ENCODE measurements at regions not wholly inside any gene's neighbourhood (a gene's known extent, or its start where the extent isn't known, plus 50 kb on each side); places are given as distances from the start of the nearest gene placed in this dataset.

DNA sequence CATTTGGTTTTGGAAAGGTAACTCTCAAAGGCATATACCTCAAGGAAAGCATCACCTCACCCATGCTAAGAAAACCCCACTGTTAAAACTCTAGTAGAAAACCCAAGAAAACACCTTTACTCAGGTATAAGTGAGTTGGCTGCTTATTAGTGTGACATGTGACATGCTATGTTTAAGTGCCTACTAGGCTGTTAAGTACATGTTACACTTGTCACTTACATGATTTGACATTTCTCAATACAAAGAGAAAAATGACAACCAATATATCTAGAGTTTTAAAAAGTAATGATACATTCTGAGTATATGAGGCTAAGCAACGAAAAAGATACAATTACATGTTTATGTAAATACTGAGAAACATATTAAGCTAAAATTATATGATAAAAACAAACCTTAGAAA is 1548.3 kb upstream of the TENM3 start:
- Histone ChIP-seq H3K36me3 (ENCODE audit: insufficient read depth, low read length) (no peaks in the 10 kb centered on the region), H3K4me3 (ENCODE audit: low read depth, low read length) (no peak overlapping the region), H3K27me3 (ENCODE audit: insufficient read depth, low read length) (no peaks in the 10 kb centered on the region), H3K4me1 (ENCODE audit: control insufficient read depth, insufficient read depth, low read length, unreplicated experiment) (no peaks in the 10 kb centered on the region), H3K27ac (ENCODE audit: low read depth, low read length) (no peak overlapping the region), H2AFZ (ENCODE audit: low read length, unreplicated experiment) (no peak overlapping the region), H3K79me2 (ENCODE audit: control insufficient read depth, insufficient read depth, low read length, unreplicated experiment) (no peaks in the 10 kb centered on the region)

DNA sequence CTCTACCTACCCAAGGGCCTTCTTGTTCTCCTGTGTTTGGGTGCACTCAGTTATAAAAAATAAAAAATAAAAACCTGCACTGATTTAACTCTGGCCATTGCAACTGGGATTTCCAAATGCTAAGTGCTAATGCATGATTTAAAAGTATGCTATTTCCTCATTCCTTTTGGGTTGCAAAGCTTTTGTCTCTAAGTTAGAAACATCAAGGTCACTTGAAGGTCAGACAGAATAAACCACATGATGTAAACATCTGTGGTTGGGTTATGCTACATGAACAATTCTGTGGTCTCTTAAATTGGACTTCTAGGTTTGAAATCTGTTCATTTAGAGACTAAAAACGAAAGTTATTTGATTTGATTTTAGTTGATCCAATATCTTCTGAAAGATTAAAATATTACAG is 1547.4 kb upstream of the TENM3 start:
- H2AFZ ChIP-seq (ENCODE audit: low read length, unreplicated experiment) = no peak overlapping the region
- no peaks in the 10 kb centered on the region for H3K4me1 ChIP-seq (ENCODE audit: control insufficient read depth, insufficient read depth, low read length, unreplicated experiment)
- no peaks in the 10 kb centered on the region for H3K27me3 ChIP-seq (ENCODE audit: insufficient read depth, low read length)
- H3K27ac ChIP-seq (ENCODE audit: low read depth, low read length) = no peak overlapping the region
- no peaks in the 10 kb centered on the region for H3K79me2 ChIP-seq (ENCODE audit: control insufficient read depth, insufficient read depth, low read length, unreplicated experiment)
- H3K4me3 ChIP-seq (ENCODE audit: low read depth, low read length) = no peak overlapping the region
- no peaks in the 10 kb centered on the region for H3K36me3 ChIP-seq (ENCODE audit: insufficient read depth, low read length)

- no peak overlapping the region for H3K27ac ChIP-seq (ENCODE audit: low read depth, low read length)
- no peak overlapping the region for H3K4me3 ChIP-seq (ENCODE audit: low read depth, low read length)
- H3K36me3 ChIP-seq (ENCODE audit: insufficient read depth, low read length) = no peaks in the 10 kb centered on the region
- H3K27me3 ChIP-seq (ENCODE audit: insufficient read depth, low read length) = no peaks in the 10 kb centered on the region
- no peaks in the 10 kb centered on the region for H3K4me1 ChIP-seq (ENCODE audit: control insufficient read depth, insufficient read depth, low read length, unreplicated experiment)
- H2AFZ ChIP-seq (ENCODE audit: low read length, unreplicated experiment) = no peak overlapping the region
- H3K79me2 ChIP-seq (ENCODE audit: control insufficient read depth, insufficient read depth, low read length, unreplicated experiment) = no peaks in the 10 kb centered on the region
Measured at GRCh38 chr4:180696460-180697092, 1546.6 kb upstream of the TENM3 start.

DNA sequence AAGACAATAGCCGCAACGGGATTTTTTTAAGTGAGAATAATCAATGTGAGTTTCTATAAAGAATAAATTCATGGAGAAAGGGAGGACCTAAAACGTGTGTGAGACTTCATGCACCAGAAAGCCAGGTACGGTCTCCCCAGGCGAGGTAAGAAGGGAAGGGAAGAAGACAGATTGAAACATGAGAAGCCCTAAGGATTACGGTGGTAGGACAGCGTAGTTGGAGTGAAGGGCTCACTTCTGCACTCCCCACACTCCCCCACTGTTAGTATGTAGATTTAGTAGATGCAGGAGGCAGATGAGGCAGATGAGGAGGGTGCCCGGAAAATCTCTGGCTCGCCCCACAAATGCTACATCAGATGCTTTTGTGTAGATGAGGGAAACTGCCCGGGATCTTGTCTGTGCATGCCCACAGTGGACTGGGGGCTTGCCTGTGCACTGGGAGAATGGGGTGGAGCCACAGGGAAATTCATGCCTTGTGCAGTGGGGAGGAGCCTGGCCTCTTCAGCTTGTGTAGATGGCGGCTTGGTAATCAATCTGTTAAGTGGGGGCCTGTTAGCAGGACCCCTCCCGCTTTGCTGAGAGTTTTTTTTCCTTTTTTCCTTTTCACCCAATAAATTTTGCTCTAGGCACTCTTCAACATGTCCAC is 1544.5 kb upstream of the TENM3 start:
- no peak overlapping the region for H3K27ac ChIP-seq (ENCODE audit: low read depth, low read length)
- no peaks in the 10 kb centered on the region for H3K4me1 ChIP-seq (ENCODE audit: control insufficient read depth, insufficient read depth, low read length, unreplicated experiment)
- no peak overlapping the region for H2AFZ ChIP-seq (ENCODE audit: low read length, unreplicated experiment)
- H3K4me3 ChIP-seq (ENCODE audit: low read depth, low read length) = no peak overlapping the region
- H3K79me2 ChIP-seq (ENCODE audit: control insufficient read depth, insufficient read depth, low read length, unreplicated experiment) = no peaks in the 10 kb centered on the region
- H3K36me3 ChIP-seq (ENCODE audit: insufficient read depth, low read length) = no peaks in the 10 kb centered on the region
- no peaks in the 10 kb centered on the region for H3K27me3 ChIP-seq (ENCODE audit: insufficient read depth, low read length)

DNA sequence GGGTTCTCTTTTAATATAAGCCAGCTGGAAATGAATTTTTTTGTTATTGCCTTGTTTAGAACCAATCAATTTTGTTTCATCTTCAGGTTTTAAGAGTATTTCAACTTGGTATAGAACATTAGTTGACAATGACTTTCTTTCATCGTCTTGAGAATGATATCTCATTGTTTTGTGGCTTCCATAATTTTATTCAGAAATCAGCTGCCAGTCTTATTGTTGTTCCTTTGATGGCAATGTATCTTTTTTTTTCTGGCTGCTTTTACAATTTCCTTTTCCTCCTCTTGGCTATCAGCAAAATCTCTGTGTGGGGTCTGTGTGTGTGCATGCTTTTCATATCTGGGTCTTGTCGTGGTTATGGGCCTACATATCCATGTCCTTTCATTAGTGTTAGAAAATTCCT is 1536.4 kb upstream of the TENM3 start:
- no peaks in the 10 kb centered on the region for H3K79me2 ChIP-seq (ENCODE audit: control insufficient read depth, insufficient read depth, low read length, unreplicated experiment)
- H3K4me3 ChIP-seq (ENCODE audit: low read depth, low read length) = no peak overlapping the region
- no peaks in the 10 kb centered on the region for H3K36me3 ChIP-seq (ENCODE audit: insufficient read depth, low read length)
- no peak overlapping the region for H2AFZ ChIP-seq (ENCODE audit: low read length, unreplicated experiment)
- H3K27me3 ChIP-seq (ENCODE audit: insufficient read depth, low read length) = no peaks in the 10 kb centered on the region
- no peak overlapping the region for H3K27ac ChIP-seq (ENCODE audit: low read depth, low read length)
- H3K4me1 ChIP-seq (ENCODE audit: control insufficient read depth, insufficient read depth, low read length, unreplicated experiment) = no peaks in the 10 kb centered on the region

DNA sequence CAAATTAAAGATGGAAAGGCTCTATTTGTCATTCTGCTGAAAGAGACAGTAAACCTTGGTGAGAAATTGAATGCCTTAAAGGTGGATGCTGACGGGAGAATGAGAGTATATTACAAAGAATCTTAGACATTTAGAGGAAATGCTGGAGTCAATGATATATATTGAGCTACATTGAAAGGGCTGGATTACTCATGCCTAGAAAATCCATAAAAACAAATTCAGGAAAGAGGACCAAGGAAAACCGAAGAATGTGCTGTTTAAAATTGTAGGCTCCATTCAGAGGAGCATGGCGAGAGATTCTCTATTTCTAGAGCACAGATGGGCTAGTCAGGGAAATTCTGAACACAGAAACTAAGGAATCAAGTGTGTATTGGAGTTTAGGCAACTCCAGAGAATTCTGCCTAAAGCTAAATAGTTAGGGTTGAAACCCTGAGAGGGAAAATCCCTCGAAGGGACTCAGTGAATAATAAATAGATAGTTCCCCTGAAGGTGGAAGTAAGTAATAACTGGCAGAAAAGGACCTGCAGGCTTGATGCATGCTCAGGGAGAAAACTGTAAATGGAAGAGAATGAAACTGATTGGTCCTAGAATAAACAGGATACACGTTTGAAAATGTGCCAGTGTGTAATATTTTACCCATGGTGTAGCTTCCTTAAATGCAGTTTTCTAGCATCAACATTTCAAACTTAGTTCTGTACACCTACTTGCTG is 1532.4 kb upstream of the TENM3 start:
- Histone ChIP-seq H3K36me3 (ENCODE audit: insufficient read depth, low read length) (no peaks in the 10 kb centered on the region), H3K4me3 (ENCODE audit: low read depth, low read length) (no peak overlapping the region), H3K27me3 (ENCODE audit: insufficient read depth, low read length) (no peaks in the 10 kb centered on the region), H3K4me1 (ENCODE audit: control insufficient read depth, insufficient read depth, low read length, unreplicated experiment) (no peaks in the 10 kb centered on the region), H3K79me2 (ENCODE audit: control insufficient read depth, insufficient read depth, low read length, unreplicated experiment) (no peaks in the 10 kb centered on the region), H2AFZ (ENCODE audit: low read length, unreplicated experiment) (no peak overlapping the region), H3K27ac (ENCODE audit: low read depth, low read length) (no peak overlapping the region)

DNA sequence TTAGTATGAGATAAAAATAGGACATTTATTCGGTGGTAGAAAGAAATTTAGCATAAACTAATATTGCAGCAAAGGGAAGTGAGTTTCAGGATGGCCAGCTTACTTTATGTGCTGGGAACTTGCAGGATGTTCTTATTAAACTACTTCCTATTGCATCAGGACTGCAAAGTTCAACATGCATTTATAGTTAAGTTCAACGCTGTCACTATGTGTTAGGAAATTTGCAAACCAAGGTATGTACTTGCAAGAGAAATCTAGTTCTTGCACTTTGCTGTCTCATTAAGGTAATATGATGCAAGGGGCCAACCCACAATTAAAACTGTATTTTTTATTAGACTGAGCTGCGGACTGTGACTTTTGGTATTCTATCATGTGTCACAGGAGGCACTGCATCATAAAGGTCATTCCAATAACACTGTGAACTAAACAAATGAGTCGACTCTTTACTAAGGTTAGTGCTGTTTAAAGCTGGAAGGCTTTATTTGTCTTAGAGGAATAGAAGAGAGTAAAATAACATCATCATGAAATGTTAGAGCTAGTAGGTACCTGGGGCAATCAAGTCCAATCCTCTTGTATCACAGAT is 1525.7 kb upstream of the TENM3 start:
- H3K36me3 ChIP-seq (ENCODE audit: insufficient read depth, low read length) = no peaks in the 10 kb centered on the region
- H3K27ac ChIP-seq (ENCODE audit: low read depth, low read length) = no peak overlapping the region
- no peak overlapping the region for H3K4me3 ChIP-seq (ENCODE audit: low read depth, low read length)
- H2AFZ ChIP-seq (ENCODE audit: low read length, unreplicated experiment) = no peak overlapping the region
- H3K79me2 ChIP-seq (ENCODE audit: control insufficient read depth, insufficient read depth, low read length, unreplicated experiment) = no peaks in the 10 kb centered on the region
- no peaks in the 10 kb centered on the region for H3K27me3 ChIP-seq (ENCODE audit: insufficient read depth, low read length)
- no peaks in the 10 kb centered on the region for H3K4me1 ChIP-seq (ENCODE audit: control insufficient read depth, insufficient read depth, low read length, unreplicated experiment)

DNA sequence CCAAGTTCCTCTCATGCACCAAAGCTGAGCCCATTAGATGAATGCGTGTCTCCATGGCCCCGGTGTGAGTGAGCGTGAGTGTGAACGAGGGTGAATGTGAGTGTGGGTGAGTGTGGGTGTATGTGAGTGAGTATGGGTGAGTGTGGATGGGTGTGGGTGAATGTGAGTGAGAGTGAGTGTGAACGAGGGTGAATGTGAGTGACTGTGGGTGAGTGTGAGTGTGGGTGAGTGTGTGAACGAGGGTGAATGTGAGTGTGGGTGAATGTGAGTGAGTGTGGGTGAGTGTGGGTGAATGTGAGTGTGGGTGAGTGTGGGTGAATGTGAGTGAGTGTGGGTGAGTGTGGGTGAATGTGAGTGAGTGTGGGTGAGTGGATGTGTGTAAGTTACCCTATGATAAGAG is 1521.8 kb upstream of the TENM3 start:
- Histone ChIP-seq H3K4me1 (ENCODE audit: control insufficient read depth, insufficient read depth, low read length, unreplicated experiment) (no peaks in the 10 kb centered on the region), H3K4me3 (ENCODE audit: low read depth, low read length) (no peak overlapping the region), H3K36me3 (ENCODE audit: insufficient read depth, low read length) (no peaks in the 10 kb centered on the region)

GRCh38 chr4:180726611-180727010 is 1516.6 kb upstream of the TENM3 start:
- no peak overlapping the region for H2AFZ ChIP-seq (ENCODE audit: low read length, unreplicated experiment)
- H3K4me3 ChIP-seq (ENCODE audit: low read depth, low read length) = no peak overlapping the region
- no peaks in the 10 kb centered on the region for H3K27me3 ChIP-seq (ENCODE audit: insufficient read depth, low read length)
- H3K27ac ChIP-seq (ENCODE audit: low read depth, low read length) = no peak overlapping the region
- no peaks in the 10 kb centered on the region for H3K4me1 ChIP-seq (ENCODE audit: control insufficient read depth, insufficient read depth, low read length, unreplicated experiment)
- H3K36me3 ChIP-seq (ENCODE audit: insufficient read depth, low read length) = no peaks in the 10 kb centered on the region
- H3K79me2 ChIP-seq (ENCODE audit: control insufficient read depth, insufficient read depth, low read length, unreplicated experiment) = no peaks in the 10 kb centered on the region

More for the DNA sequence above, 1521.8 kb upstream of the TENM3 start:
- Histone ChIP-seq H2AFZ (ENCODE audit: low read length, unreplicated experiment) (no peak overlapping the region), H3K27me3 (ENCODE audit: insufficient read depth, low read length) (no peaks in the 10 kb centered on the region), H3K79me2 (ENCODE audit: control insufficient read depth, insufficient read depth, low read length, unreplicated experiment) (no peaks in the 10 kb centered on the region), H3K27ac (ENCODE audit: low read depth, low read length) (no peak overlapping the region)

DNA sequence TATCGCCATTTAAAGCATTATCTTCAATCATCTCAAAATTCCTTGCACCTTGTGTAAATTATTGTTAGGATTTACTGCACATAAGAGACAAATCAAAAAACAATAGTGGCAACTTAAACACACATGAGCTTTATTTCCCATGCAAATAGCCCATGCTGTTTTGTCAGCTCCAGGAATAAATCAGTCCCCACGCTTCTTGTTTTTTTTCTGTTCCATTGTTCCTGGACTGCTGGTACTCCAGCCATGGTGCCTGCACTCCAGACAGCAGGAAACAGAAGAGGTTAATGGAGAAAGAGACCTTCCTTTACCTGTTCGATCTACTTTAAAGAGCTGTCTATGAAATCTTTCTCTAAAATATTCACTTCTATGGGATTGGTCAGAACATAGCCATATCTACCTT is 1515.7 kb upstream of the TENM3 start:
- no peaks in the 10 kb centered on the region for H3K4me1 ChIP-seq (ENCODE audit: control insufficient read depth, insufficient read depth, low read length, unreplicated experiment)
- no peaks in the 10 kb centered on the region for H3K27me3 ChIP-seq (ENCODE audit: insufficient read depth, low read length)
- H2AFZ ChIP-seq (ENCODE audit: low read length, unreplicated experiment) = no peak overlapping the region
- H3K4me3 ChIP-seq (ENCODE audit: low read depth, low read length) = no peak overlapping the region
- no peaks in the 10 kb centered on the region for H3K36me3 ChIP-seq (ENCODE audit: insufficient read depth, low read length)
- no peak overlapping the region for H3K27ac ChIP-seq (ENCODE audit: low read depth, low read length)
- no peaks in the 10 kb centered on the region for H3K79me2 ChIP-seq (ENCODE audit: control insufficient read depth, insufficient read depth, low read length, unreplicated experiment)
